GM23338 (cell line): ENCODE measurements at regions not wholly inside any gene's neighbourhood (a gene's known extent, or its start where the extent isn't known, plus 50 kb on each side); places are given as distances from the start of the nearest gene placed in this dataset.

Experiments used
- CREB1 ChIP-seq: fragments of 250-450 bp; sonication (Bioruptor Pico); IDR thresholded peaks from 2 replicates; pipeline ENCODE4 v1.5.0; 2020; ENCODE audit warnings: low read depth, mild to moderate bottlenecking, moderate library complexity
- EZH2 ChIP-seq: fragments of 200-600 bp; sonication (generic); IDR thresholded peaks from one replicate; pipeline ENCODE4 v1.8.0; 2017; ENCODE audit warnings: antibody characterized with exemption, mild to moderate bottlenecking, low read depth; ENCODE audit not compliant: unreplicated experiment
- EZH2phosphoT487 ChIP-seq: fragments of 200-600 bp; sonication (generic); IDR thresholded peaks from one replicate; pipeline ENCODE4 v1.8.1; 2018; ENCODE audit warnings: antibody characterized with exemption; ENCODE audit not compliant: unreplicated experiment
- NANOG ChIP-seq: IDR thresholded peaks from 2 replicates; pipeline ENCODE4 v1.6.1; 2016; ENCODE audit warnings: antibody characterized with exemption, borderline replicate concordance
- POLR2AphosphoS5 ChIP-seq: IDR thresholded peaks from 2 replicates; pipeline ENCODE4 v1.6.1; 2016; ENCODE audit warnings: antibody characterized with exemption, low read depth
- STAT1 ChIP-seq: IDR thresholded peaks from one replicate; pipeline ENCODE4 v1.6.1; 2016; ENCODE audit warnings: antibody characterized with exemption; ENCODE audit not compliant: unreplicated experiment
- ZNF114 ChIP-seq: fragments of 250-450 bp; sonication (Bioruptor Pico); IDR thresholded peaks from 2 replicates; pipeline ENCODE4 v1.5.0; 2020; ENCODE audit warnings: mild to moderate bottlenecking, moderate library complexity
- TF ChIP-seq, protein P1 (sequence below): fragments of 250-450 bp; sonication (Bioruptor Pico); IDR thresholded peaks from 2 replicates; pipeline ENCODE4 v1.5.0; 2020; ENCODE audit warnings: mild to moderate bottlenecking, moderate library complexity
- TF ChIP-seq, protein P2 (sequence below): IDR thresholded peaks from one replicate; pipeline ENCODE4 v1.6.1; 2018; ENCODE audit warnings: antibody characterized with exemption; ENCODE audit not compliant: unreplicated experiment
- TF ChIP-seq, protein P3 (sequence below), 2 experiments: fragments of 200-600 bp in 1 of 2; sonication (generic) in 1 of 2; conservative IDR thresholded peaks; 2 replicates each; pipeline versions ENCODE4 v1.5.1 to v1.6.1; 2016 to 2017; ENCODE audit warnings: antibody characterized with exemption in 2 of 2, low read depth in 2 of 2, mild to moderate bottlenecking in 2 of 2, moderate library complexity in 1 of 2
- TF ChIP-seq, protein P4 (sequence below): IDR thresholded peaks from 2 replicates; pipeline ENCODE4 v1.6.1; 2016; ENCODE audit warnings: antibody characterized with exemption

DNA sequence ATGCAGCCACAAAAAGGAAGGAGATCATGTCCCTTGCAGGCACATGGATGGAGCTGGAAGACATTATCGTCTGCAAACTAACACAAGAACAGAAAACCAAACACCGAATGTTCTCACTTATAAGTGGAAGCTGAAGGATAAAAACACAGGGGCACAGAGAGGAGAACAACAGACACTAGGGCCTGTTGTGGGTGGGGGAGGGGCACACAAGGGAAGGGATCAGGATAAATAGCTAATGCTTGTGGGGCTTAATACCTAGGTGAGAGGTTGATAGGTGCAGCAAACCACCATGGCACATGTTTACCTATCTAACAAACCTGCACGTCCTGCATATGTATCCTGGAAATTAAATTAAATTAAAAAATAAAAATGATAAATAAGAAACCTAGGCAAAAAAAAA lies 969.9 kb downstream of the TTLL7 start (continued):
- TF ChIP-seq, protein P1, sequence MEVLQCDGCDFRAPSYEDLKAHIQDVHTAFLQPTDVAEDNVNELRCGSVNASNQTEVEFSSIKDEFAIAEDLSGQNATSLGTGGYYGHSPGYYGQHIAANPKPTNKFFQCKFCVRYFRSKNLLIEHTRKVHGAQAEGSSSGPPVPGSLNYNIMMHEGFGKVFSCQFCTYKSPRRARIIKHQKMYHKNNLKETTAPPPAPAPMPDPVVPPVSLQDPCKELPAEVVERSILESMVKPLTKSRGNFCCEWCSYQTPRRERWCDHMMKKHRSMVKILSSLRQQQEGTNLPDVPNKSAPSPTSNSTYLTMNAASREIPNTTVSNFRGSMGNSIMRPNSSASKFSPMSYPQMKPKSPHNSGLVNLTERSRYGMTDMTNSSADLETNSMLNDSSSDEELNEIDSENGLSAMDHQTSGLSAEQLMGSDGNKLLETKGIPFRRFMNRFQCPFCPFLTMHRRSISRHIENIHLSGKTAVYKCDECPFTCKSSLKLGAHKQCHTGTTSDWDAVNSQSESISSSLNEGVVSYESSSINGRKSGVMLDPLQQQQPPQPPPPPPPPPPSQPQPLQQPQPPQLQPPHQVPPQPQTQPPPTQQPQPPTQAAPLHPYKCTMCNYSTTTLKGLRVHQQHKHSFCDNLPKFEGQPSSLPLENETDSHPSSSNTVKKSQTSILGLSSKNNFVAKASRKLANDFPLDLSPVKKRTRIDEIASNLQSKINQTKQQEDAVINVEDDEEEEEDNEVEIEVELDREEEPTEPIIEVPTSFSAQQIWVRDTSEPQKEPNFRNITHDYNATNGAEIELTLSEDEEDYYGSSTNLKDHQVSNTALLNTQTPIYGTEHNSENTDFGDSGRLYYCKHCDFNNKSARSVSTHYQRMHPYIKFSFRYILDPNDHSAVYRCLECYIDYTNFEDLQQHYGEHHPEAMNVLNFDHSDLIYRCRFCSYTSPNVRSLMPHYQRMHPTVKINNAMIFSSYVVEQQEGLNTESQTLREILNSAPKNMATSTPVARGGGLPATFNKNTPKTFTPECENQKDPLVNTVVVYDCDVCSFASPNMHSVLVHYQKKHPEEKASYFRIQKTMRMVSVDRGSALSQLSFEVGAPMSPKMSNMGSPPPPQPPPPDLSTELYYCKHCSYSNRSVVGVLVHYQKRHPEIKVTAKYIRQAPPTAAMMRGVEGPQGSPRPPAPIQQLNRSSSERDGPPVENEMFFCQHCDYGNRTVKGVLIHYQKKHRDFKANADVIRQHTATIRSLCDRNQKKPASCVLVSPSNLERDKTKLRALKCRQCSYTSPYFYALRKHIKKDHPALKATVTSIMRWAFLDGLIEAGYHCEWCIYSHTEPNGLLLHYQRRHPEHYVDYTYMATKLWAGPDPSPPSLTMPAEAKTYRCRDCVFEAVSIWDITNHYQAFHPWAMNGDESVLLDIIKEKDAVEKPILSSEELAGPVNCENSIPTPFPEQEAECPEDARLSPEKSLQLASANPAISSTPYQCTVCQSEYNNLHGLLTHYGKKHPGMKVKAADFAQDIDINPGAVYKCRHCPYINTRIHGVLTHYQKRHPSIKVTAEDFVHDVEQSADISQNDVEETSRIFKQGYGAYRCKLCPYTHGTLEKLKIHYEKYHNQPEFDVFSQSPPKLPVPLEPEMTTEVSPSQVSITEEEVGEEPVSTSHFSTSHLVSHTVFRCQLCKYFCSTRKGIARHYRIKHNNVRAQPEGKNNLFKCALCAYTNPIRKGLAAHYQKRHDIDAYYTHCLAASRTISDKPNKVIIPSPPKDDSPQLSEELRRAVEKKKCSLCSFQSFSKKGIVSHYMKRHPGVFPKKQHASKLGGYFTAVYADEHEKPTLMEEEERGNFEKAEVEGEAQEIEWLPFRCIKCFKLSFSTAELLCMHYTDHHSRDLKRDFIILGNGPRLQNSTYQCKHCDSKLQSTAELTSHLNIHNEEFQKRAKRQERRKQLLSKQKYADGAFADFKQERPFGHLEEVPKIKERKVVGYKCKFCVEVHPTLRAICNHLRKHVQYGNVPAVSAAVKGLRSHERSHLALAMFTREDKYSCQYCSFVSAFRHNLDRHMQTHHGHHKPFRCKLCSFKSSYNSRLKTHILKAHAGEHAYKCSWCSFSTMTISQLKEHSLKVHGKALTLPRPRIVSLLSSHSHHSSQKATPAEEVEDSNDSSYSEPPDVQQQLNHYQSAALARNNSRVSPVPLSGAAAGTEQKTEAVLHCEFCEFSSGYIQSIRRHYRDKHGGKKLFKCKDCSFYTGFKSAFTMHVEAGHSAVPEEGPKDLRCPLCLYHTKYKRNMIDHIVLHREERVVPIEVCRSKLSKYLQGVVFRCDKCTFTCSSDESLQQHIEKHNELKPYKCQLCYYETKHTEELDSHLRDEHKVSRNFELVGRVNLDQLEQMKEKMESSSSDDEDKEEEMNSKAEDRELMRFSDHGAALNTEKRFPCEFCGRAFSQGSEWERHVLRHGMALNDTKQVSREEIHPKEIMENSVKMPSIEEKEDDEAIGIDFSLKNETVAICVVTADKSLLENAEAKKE (CRISPR knock-in tag) = no peak
- TF ChIP-seq STAT1 (no peak), CREB1 (CRISPR knock-in tag) (no peak), ZNF114 (CRISPR knock-in tag) (no peak), EZH2phosphoT487 (no peak), EZH2 (no peak), NANOG (no peak), POLR2AphosphoS5 (no peak)
- TF ChIP-seq, protein P2, sequence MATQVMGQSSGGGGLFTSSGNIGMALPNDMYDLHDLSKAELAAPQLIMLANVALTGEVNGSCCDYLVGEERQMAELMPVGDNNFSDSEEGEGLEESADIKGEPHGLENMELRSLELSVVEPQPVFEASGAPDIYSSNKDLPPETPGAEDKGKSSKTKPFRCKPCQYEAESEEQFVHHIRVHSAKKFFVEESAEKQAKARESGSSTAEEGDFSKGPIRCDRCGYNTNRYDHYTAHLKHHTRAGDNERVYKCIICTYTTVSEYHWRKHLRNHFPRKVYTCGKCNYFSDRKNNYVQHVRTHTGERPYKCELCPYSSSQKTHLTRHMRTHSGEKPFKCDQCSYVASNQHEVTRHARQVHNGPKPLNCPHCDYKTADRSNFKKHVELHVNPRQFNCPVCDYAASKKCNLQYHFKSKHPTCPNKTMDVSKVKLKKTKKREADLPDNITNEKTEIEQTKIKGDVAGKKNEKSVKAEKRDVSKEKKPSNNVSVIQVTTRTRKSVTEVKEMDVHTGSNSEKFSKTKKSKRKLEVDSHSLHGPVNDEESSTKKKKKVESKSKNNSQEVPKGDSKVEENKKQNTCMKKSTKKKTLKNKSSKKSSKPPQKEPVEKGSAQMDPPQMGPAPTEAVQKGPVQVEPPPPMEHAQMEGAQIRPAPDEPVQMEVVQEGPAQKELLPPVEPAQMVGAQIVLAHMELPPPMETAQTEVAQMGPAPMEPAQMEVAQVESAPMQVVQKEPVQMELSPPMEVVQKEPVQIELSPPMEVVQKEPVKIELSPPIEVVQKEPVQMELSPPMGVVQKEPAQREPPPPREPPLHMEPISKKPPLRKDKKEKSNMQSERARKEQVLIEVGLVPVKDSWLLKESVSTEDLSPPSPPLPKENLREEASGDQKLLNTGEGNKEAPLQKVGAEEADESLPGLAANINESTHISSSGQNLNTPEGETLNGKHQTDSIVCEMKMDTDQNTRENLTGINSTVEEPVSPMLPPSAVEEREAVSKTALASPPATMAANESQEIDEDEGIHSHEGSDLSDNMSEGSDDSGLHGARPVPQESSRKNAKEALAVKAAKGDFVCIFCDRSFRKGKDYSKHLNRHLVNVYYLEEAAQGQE = no peak
- TF ChIP-seq, protein P3, sequence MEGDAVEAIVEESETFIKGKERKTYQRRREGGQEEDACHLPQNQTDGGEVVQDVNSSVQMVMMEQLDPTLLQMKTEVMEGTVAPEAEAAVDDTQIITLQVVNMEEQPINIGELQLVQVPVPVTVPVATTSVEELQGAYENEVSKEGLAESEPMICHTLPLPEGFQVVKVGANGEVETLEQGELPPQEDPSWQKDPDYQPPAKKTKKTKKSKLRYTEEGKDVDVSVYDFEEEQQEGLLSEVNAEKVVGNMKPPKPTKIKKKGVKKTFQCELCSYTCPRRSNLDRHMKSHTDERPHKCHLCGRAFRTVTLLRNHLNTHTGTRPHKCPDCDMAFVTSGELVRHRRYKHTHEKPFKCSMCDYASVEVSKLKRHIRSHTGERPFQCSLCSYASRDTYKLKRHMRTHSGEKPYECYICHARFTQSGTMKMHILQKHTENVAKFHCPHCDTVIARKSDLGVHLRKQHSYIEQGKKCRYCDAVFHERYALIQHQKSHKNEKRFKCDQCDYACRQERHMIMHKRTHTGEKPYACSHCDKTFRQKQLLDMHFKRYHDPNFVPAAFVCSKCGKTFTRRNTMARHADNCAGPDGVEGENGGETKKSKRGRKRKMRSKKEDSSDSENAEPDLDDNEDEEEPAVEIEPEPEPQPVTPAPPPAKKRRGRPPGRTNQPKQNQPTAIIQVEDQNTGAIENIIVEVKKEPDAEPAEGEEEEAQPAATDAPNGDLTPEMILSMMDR (conservative IDR thresholded peaks at IDR 0.05; ENCODE audit: low read depth in 2 of 2) = no peak
- TF ChIP-seq, protein P4, sequence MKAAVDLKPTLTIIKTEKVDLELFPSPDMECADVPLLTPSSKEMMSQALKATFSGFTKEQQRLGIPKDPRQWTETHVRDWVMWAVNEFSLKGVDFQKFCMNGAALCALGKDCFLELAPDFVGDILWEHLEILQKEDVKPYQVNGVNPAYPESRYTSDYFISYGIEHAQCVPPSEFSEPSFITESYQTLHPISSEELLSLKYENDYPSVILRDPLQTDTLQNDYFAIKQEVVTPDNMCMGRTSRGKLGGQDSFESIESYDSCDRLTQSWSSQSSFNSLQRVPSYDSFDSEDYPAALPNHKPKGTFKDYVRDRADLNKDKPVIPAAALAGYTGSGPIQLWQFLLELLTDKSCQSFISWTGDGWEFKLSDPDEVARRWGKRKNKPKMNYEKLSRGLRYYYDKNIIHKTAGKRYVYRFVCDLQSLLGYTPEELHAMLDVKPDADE = no peak
